ENCODE measurements at regions not wholly inside any gene's neighbourhood (a gene's known extent, or its start where the extent isn't known, plus 50 kb on each side); places are given as distances from the start of the nearest gene placed in this dataset.

DNA sequence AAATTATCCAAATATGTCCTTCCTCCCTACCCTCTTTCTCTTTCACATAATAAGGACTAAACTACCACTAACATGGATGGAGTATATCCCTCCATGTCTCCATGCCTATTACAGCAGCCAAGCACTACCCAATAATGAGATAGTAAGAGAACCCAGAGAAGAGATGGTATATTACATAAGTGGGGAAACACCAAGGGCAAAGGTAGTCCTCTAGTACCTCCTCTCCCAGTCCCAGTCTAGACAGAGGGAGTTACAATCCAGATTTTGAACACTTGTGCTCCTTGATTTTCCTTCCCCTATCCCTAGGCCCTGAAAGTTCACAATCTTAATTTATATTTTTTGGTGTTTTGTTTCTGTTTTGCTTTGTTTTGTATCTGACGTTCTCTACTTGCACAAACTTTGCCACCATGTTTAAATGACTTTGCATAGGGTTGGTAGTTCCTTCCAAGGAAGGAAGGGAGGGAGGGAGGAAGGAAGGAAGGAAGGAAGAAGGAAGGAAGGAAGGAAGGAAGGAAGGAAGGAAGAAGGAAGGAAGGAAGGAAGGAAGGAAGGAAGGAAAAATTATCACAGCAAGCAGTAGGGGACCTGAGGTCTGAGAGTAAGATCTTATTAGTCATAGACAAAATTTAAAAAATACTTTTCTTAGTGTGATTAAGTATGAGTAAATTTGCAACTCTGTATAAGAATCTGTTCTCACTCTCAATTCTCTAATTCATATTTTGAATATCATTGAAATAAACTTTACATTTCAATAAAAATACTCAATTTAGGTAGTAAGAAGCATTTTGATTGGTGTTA, 521.9 kb downstream of the PTPRC start:
- TF ChIP-seq, protein P1, sequence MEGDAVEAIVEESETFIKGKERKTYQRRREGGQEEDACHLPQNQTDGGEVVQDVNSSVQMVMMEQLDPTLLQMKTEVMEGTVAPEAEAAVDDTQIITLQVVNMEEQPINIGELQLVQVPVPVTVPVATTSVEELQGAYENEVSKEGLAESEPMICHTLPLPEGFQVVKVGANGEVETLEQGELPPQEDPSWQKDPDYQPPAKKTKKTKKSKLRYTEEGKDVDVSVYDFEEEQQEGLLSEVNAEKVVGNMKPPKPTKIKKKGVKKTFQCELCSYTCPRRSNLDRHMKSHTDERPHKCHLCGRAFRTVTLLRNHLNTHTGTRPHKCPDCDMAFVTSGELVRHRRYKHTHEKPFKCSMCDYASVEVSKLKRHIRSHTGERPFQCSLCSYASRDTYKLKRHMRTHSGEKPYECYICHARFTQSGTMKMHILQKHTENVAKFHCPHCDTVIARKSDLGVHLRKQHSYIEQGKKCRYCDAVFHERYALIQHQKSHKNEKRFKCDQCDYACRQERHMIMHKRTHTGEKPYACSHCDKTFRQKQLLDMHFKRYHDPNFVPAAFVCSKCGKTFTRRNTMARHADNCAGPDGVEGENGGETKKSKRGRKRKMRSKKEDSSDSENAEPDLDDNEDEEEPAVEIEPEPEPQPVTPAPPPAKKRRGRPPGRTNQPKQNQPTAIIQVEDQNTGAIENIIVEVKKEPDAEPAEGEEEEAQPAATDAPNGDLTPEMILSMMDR (conservative IDR thresholded peaks at IDR 0.05; ENCODE audit: low read depth, low read length) = no peak
- DNase-seq (ENCODE audit: low read depth) = no peak

DNA sequence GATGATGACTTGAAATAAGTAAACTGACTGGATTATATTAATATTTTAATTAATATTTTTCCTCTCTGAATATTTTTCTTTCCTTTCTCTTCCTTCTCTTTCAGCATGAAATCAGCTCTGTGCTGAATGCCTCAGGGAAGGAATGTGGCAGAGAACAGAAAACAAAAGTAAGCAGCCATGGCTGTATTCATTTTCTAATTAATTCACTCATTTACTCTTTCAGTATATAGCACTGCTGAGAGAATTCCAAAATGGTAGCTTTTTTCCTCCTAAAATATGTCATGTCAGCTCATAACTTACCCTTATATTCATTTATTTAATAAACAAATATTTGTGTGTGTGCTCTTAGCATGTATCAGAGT, 522.5 kb downstream of the PTPRC start:
- no peak overlapping the region for H3K4me3 ChIP-seq (ENCODE audit: low read depth, low read length)
- TF ChIP-seq, protein P1 (conservative IDR thresholded peaks at IDR 0.05; ENCODE audit: low read depth, low read length) = no peak
- no peak for DNase-seq (ENCODE audit: low read depth)

More for the DNA sequence above, 521.9 kb downstream of the PTPRC start:
- no peak overlapping the region for H3K4me3 ChIP-seq (ENCODE audit: low read depth, low read length)

DNA sequence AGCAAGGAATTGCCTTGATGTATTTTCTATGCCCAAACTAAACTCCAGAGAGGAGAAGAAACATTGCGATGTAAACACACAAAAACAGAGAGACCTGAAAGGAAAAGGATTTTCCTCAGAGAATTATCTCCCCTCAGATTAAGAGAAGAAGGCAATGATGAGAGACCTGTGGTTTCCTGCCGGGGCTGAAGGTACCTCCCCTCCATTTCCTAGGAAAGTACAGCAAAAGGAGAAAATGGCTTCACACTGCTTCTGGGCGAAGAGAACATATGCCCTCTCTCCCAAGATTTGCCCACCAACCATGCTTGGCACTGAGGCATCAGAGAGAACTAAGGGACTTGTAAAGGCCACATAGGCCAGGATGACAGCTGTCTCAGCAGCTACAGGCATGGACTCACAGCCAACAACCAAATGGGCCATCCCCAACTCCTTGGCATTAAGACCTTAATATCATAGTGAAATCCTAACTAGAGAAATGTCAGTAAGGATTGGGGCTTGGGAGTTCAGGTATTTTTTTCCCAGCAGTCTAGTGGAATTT, 523.0 kb downstream of the PTPRC start:
- no peak for DNase-seq (ENCODE audit: low read depth)
- TF ChIP-seq, protein P1 (conservative IDR thresholded peaks at IDR 0.05; ENCODE audit: low read depth, low read length) = no peak
- no peak overlapping the region for H3K4me3 ChIP-seq (ENCODE audit: low read depth, low read length)

DNA sequence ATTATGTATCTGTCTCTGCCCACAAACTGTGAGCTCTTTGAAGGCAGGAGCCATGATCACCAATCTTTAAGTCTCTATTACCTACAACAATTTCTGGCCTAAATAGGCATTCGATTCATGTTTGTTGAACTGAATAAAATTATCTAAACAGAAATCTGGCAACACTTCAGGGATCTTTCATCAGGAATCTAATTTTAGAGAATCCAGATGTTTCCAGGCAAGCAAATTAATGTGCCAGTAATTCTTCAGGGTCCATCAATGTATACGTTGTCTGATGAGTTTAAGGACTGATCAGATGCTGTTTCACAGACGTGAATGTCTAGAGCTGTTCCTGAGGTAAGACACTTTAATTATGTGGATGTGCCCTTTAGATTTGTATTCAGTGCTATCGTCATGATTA, 524.4 kb downstream of the PTPRC start:
- no peak overlapping the region for H3K4me3 ChIP-seq (ENCODE audit: low read depth, low read length)
- TF ChIP-seq, protein P1 (conservative IDR thresholded peaks at IDR 0.05; ENCODE audit: low read depth, low read length) = no peak

DNA sequence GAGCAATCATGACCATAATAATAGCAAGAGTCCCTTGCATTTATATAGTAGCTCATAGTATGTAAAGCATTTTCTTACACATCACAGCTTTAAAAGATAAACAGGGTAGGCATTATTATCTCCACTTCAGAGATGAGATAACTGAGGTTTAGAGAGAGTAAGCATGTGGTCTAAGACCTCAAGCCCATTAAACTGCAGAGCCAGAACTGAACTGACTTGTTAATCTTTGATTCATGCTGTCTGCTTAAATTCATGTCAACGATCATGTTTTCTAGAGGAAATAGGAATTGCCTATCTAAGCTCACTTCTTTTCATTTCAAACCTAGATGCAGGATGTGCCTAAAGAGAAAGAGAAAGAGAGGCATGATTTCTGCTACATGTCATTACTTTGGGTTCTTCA, 524.8 kb downstream of the PTPRC start:
- TF ChIP-seq, protein P1 (conservative IDR thresholded peaks at IDR 0.05; ENCODE audit: low read depth, low read length) = no peak
- no peak for DNase-seq (ENCODE audit: low read depth)
- H3K4me3 ChIP-seq (ENCODE audit: low read depth, low read length) = no peak overlapping the region

More for the DNA sequence above, 524.4 kb downstream of the PTPRC start:
- DNase-seq (ENCODE audit: low read depth) = no peak

DNA sequence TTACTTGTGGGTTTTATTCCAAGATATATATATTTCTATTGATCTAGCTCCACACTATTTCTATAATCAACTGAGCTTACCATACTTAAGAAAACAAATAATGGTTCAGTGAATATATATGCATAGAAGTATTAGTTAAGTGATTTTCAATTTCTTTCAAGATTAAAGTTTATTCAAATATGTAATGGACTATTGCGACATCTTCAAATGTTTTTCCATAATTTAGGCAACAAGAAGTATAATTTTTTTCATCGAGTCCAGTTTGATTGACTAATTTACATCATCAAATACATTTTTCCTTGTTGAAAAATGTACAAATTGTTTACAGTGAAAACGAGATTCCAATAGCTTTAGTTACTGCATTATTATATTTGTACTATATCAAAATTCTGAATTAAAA, 528.6 kb downstream of the PTPRC start:
- TF ChIP-seq, protein P1 (conservative IDR thresholded peaks at IDR 0.05; ENCODE audit: low read depth, low read length) = no peak
- DNase-seq (ENCODE audit: low read depth) = no peak
- no peak overlapping the region for H3K4me3 ChIP-seq (ENCODE audit: low read depth, low read length)

Measured in epithelial cell of proximal tubule (primary cell).